ENCODE measurements at regions not wholly inside any gene's neighbourhood (a gene's known extent, or its start where the extent isn't known, plus 50 kb on each side); places are given as distances from the start of the nearest gene placed in this dataset.

GRCh38 chr18:78046631-78047030 lies 797.0 kb downstream of the GALR1 start:
- no peak for DNase-seq (ENCODE audit: low spot score)
- 5% methylated on average over 3 of the region's 3 CpGs for WGBS (ENCODE audit: low lambda C conversion rate)

More at GRCh38 chr18:78046631-78047030, 797.0 kb downstream of the GALR1 start:
- H3K27me3 ChIP-seq (ENCODE audit: control insufficient read depth in 1 of 2, insufficient read depth in 2 of 2, low read length in 2 of 2) = peaks cover 0 to 16% of the 10 kb centered on the region in 2 experiments; a peak in 1 of 5 replicates
- H3K4me2 ChIP-seq (ENCODE audit: low read depth, low read length) = no peak overlapping the region
- ChIA-PET POLR2A (no interaction called here), CTCF (ENCODE audit: low intra/inter-chr PET ratio, low total read pairs) (no interaction called here)
- no peaks in the 10 kb centered on the region for H3K79me2 ChIP-seq (ENCODE audit: insufficient read depth, low read length)
- no peak overlapping the region for H2AFZ ChIP-seq (ENCODE audit: low read length)
- H3K9me3 ChIP-seq (ENCODE audit: low read length) = peaks cover 19% of the 10 kb centered on the region; the same call in 1 of the 2 replicates
- H3K4me1 ChIP-seq (ENCODE audit: insufficient read depth, low read length) = no peaks in the 10 kb centered on the region
- intact Hi-C loops (cut with micrococcal nuclease; ENCODE audit: unreplicated experiment) (no loop called here), in situ Hi-C loops (cut with HindIII; ENCODE audit: extremely low pct_ligation_motif_present, low pct_unique_long_range_greater_than_20kb) (no loop called here)
- no peak overlapping the region for H3K27ac ChIP-seq (ENCODE audit: extremely low read length, insufficient read depth, low read length)
- no peak overlapping the region for H3K9ac ChIP-seq (ENCODE audit: insufficient read depth, low read depth, low read length)
- BruUV-seq (replicated peaks) = no TSS peak
- FAIRE-seq (no peak), ATAC-seq (no peak)
- no peak for TF ChIP-seq ZBTB46 (CRISPR knock-in tag; IDR thresholded peaks at IDR 0.05; ENCODE audit: borderline replicate concordance)
- TF ChIP-seq RFXAP (CRISPR knock-in tag; IDR thresholded peaks at IDR 0.05; ENCODE audit: borderline replicate concordance) = no peak
- TF ChIP-seq CERS6 (CRISPR knock-in tag; IDR thresholded peaks at IDR 0.05) = no peak
- no peak for TF ChIP-seq RXRB (CRISPR knock-in tag; IDR thresholded peaks at IDR 0.05; ENCODE audit: borderline replicate concordance)
- no peak for TF ChIP-seq ZNF225 (CRISPR knock-in tag; IDR thresholded peaks at IDR 0.05)
- no peaks in the 10 kb centered on the region for H4K20me1 ChIP-seq (ENCODE audit: insufficient read depth, low read length)
- H3K4me3 ChIP-seq (replicated peaks in 1 of 3; ENCODE audit: insufficient read depth in 1 of 3, low read depth in 2 of 3, low read length in 3 of 3) = no peak overlapping the region
- H3K36me3 ChIP-seq (replicated peaks in 1 of 2; ENCODE audit: control insufficient read depth in 1 of 2, insufficient read depth in 2 of 2, low read length in 2 of 2) = no peaks in the 10 kb centered on the region

Data from HepG2 (cell line).